WTC11 (cell line): ENCODE measurements at regions not wholly inside any gene's neighbourhood (a gene's known extent, or its start where the extent isn't known, plus 50 kb on each side); places are given as distances from the start of the nearest gene placed in this dataset.

ENCODE experiments used
- CTCF ChIP-seq: fragments of 200-600 bp; IDR thresholded peaks from 2 replicates; pipeline ENCODE4 v1.8.0; 2022; ENCODE audit warnings: antibody characterized with exemption
- ERG ChIP-seq: fragments of 250-450 bp; sonication (Bioruptor Pico); IDR thresholded peaks from 2 replicates; pipeline ENCODE4 v1.8.0; 2021; ENCODE audit warnings: mild to moderate bottlenecking
- ETV6 ChIP-seq: sonication (generic); formaldehyde crosslinking; IDR thresholded peaks from 2 replicates; pipeline ENCODE4 v1.8.1; 2022; ENCODE audit warnings: mild to moderate bottlenecking, missing genetic modification reagents
- JUN ChIP-seq: sonication (generic); formaldehyde crosslinking; IDR thresholded peaks from 2 replicates; pipeline ENCODE4 v1.8.0; 2023; ENCODE audit warnings: mild to moderate bottlenecking, missing genetic modification reagents
- SP1 ChIP-seq: sonication (generic); formaldehyde crosslinking; conservative IDR thresholded peaks from 2 replicates; pipeline ENCODE4 v1.8.1; 2022; ENCODE audit warnings: missing genetic modification reagents
- ZNF121 ChIP-seq: sonication (generic); formaldehyde crosslinking; IDR thresholded peaks from 2 replicates; pipeline ENCODE4 v1.8.0; 2023; ENCODE audit warnings: missing genetic modification reagents
- ZNF416 ChIP-seq: fragments of 250-450 bp; sonication (Bioruptor Pico); IDR thresholded peaks from 2 replicates; pipeline ENCODE4 v1.9.0; 2021; ENCODE audit warnings: mild to moderate bottlenecking, inconsistent platforms

GRCh38 chr13:67917291-67917987 is 687.3 kb upstream of the PCDH9 start:
- TF ChIP-seq CTCF (no peak), ZNF121 (CRISPR knock-in tag) (no peak), ETV6 (CRISPR knock-in tag) (no peak), SP1 (CRISPR knock-in tag) (no peak), ZNF416 (no peak), JUN (CRISPR knock-in tag) (no peak), ERG (CRISPR knock-in tag) (no peak)
